ENCODE measurements at regions not wholly inside any gene's neighbourhood (a gene's known extent, or its start where the extent isn't known, plus 50 kb on each side); places are given as distances from the start of the nearest gene placed in this dataset.

DNA sequence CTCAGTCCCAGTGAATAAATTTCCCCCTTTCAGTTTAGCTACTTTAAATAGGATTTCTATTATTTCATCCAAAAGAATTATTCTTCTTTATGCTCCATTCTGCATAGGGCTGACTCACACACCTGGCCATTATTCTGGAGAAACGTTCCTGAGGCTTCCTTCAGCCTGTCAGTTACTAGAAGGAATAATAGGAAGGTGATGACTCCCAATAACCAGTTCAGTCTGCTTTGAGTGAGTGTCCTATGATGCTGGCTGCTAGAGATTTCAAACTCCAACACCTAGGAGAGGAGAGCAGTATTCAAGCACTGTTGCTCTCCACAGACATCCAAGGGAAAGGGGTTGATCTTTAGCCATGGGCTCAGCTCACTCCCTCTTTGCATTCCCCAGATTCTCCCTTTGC is 117.8 kb downstream of the KCTD12 start:
- TF ChIP-seq, protein P1, sequence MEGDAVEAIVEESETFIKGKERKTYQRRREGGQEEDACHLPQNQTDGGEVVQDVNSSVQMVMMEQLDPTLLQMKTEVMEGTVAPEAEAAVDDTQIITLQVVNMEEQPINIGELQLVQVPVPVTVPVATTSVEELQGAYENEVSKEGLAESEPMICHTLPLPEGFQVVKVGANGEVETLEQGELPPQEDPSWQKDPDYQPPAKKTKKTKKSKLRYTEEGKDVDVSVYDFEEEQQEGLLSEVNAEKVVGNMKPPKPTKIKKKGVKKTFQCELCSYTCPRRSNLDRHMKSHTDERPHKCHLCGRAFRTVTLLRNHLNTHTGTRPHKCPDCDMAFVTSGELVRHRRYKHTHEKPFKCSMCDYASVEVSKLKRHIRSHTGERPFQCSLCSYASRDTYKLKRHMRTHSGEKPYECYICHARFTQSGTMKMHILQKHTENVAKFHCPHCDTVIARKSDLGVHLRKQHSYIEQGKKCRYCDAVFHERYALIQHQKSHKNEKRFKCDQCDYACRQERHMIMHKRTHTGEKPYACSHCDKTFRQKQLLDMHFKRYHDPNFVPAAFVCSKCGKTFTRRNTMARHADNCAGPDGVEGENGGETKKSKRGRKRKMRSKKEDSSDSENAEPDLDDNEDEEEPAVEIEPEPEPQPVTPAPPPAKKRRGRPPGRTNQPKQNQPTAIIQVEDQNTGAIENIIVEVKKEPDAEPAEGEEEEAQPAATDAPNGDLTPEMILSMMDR (IDR thresholded peaks at IDR 0.05; ENCODE audit: low read depth, low read length), result no peak
- no peak for TF ChIP-seq EZH2phosphoT487 (IDR thresholded peaks at IDR 0.05; ENCODE audit: low read depth)
